Activated CD4-positive, alpha-beta T cell treated with anti-CD3 and anti-CD28 coated beads for 36 hours (primary cell): ENCODE measurements at regions not wholly inside any gene's neighbourhood (a gene's known extent, or its start where the extent isn't known, plus 50 kb on each side); places are given as distances from the start of the nearest gene placed in this dataset.

ENCODE experiments used
- ATAC-seq: fragments of 200-7000 bp; cut with Tn5 transposase; one replicate; pipeline ENCODE4 v1.10.0; 2021; ENCODE audit warnings: mild to moderate bottlenecking, moderate library complexity
- CTCF ChIA-PET: fragments of 350-600 bp; sonication (Branson Sonifier 250); formaldehyde crosslinking; loops from one replicate; lab custom pipeline; 2021; ENCODE audit warnings: antibody characterized with exemption; lab: Charles Lee
- POLR2A ChIA-PET: fragments of 350-600 bp; sonication (Branson Sonifier 250); formaldehyde crosslinking; loops from one replicate; lab custom pipeline; 2021; ENCODE audit warnings: antibody characterized with exemption, inconsistent platforms; lab: Charles Lee
- DNase-seq: peaks from one replicate; pipeline ENCODE4 v3.0.0-alpha.2; 2020
- H3K27ac Mint-ChIP-seq: one replicate; pipeline ENCODE4 v1.8.0; 2021; ENCODE audit warnings: mixed read lengths
- H3K27me3 Mint-ChIP-seq: one replicate; pipeline ENCODE4 v1.8.0; 2021; ENCODE audit warnings: mixed read lengths
- H3K36me3 Mint-ChIP-seq: one replicate; pipeline ENCODE4 v1.8.0; 2021; ENCODE audit warnings: low read depth, mixed read lengths
- H3K4me1 Mint-ChIP-seq: one replicate; pipeline ENCODE4 v1.8.0; 2021; ENCODE audit warnings: mixed read lengths
- H3K4me3 Mint-ChIP-seq: one replicate; pipeline ENCODE4 v1.8.0; 2021; ENCODE audit warnings: mild to moderate bottlenecking, moderate library complexity, mixed read lengths
- H3K9me3 Mint-ChIP-seq: one replicate; pipeline ENCODE4 v1.8.0; 2021; ENCODE audit warnings: low read depth, mixed read lengths
- intact Hi-C, 2 experiments: fragments of 100-400 bp; cut with DNase I in 1 of 2; cut with micrococcal nuclease in 1 of 2; formaldehyde crosslinking; loops; one replicate each; pipeline versions ENCODE4 v1.14.2 to v1.15.1; 2022 to 2024; cut with DNase I, micrococcal nuclease

- intact Hi-C loops: no loop called here
- no peak for DNase-seq
- H3K36me3 Mint-ChIP-seq: no peaks in the 10 kb centered on the region
- POLR2A ChIA-PET: no interaction called here
- H3K4me3 Mint-ChIP-seq: no peak overlapping the region
- H3K4me1 Mint-ChIP-seq: no peaks in the 10 kb centered on the region
- H3K27me3 Mint-ChIP-seq: no peaks in the 10 kb centered on the region
- no peak for ATAC-seq
- CTCF ChIA-PET: no interaction called here
- H3K27ac Mint-ChIP-seq: no peak overlapping the region
- peaks cover 2% of the 10 kb centered on the region for H3K9me3 Mint-ChIP-seq
These were observed 193.2 kb upstream of the AKR1E2 start for GRCh38 chr10:4632757-4633156.

- intact Hi-C loops: no loop called here
- H3K9me3 Mint-ChIP-seq: peaks cover 14% of the 10 kb centered on the region
- ChIA-PET POLR2A (no interaction called here), CTCF (interaction anchor here (0.6 kb wide), 1 partner anchor 584 kb away, joined by 3 read pairs; no protein-coding TSS in a partner anchor)
- H3K36me3 Mint-ChIP-seq: no peaks in the 10 kb centered on the region
- no peaks in the 10 kb centered on the region for H3K4me1 Mint-ChIP-seq
- ATAC-seq: no peak
- no peak for DNase-seq
- H3K27ac Mint-ChIP-seq: no peak overlapping the region
- no peak overlapping the region for H3K4me3 Mint-ChIP-seq
- H3K27me3 Mint-ChIP-seq: peaks cover 6% of the 10 kb centered on the region
These were observed 199.1 kb upstream of the AKR1E2 start for GRCh38 chr10:4626919-4627318.

DNA sequence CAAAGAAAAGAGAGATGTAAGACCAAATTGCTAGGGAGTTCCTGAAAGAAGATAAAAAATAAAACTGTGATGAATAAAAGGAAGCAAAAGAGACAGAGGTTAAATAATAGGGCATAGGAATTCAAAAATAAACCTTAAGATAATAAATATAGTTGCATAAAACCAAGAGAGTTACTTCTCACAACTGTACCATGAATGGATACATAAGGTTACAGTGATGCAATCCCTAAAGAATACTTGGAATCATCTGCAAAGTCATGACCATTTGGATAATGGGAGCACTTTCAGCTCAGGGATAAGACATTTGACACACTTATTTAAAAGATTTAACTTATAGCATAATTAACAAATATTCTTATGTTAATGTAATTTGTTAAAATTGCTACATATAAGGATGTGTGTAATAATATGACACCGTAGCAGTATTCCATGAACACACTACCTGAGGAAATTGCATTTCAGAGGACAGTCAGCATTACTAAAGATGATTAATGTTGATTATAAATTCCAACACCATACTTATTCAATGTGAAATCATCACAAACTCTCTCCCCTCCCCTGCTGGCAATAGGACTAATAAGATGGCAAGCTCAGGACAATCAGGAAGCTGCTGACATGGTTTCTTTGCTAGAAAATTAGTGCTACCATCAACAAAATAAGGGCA lies 202.1 kb upstream of the AKR1E2 start:
- Mint-ChIP-seq H3K36me3 (no peaks in the 10 kb centered on the region), H3K9me3 (peaks cover 14% of the 10 kb centered on the region), H3K4me3 (no peak overlapping the region), H3K27ac (no peak overlapping the region), H3K27me3 (peaks cover 8% of the 10 kb centered on the region), H3K4me1 (no peaks in the 10 kb centered on the region)
- intact Hi-C loops: no loop called here
- DNase-seq: no peak
- POLR2A ChIA-PET: interaction anchor here (0.7 kb wide), 1 partner anchor 138 kb away, joined by 3 read pairs; no protein-coding TSS in a partner anchor
- CTCF ChIA-PET: interaction anchor here (0.6 kb wide), 2 partner anchors 15 to 159 kb away, joined by 3 read pairs; no protein-coding TSS in a partner anchor
- ATAC-seq: no peak

DNA sequence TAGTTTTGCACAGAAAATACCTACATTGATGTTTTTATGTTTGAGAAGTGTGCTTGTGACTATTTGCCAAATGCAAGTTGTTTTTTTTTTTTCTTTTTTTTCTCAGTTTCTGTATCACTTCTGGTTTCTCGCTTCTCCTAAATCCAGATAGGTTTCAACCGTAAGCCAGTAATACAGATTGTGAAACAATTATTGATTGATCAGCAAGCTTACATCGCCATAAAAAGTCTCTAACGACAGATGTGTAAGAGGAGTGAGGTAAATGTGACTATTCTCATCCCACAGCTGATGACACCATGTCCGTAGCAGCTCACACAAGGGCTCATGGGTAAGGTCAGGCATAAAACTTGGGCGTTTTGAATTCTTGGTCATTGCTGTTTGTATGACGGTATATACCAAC lies 202.8 kb upstream of the AKR1E2 start:
- intact Hi-C loops: no loop called here
- no peaks in the 10 kb centered on the region for H3K4me1 Mint-ChIP-seq

GRCh38 chr10:4622384-4622783 lies 203.6 kb upstream of the AKR1E2 start:
- Mint-ChIP-seq H3K4me3 (no peak overlapping the region), H3K27ac (no peak overlapping the region), H3K4me1 (no peaks in the 10 kb centered on the region), H3K27me3 (peaks cover 9% of the 10 kb centered on the region), H3K9me3 (peaks cover 10% of the 10 kb centered on the region), H3K36me3 (no peaks in the 10 kb centered on the region)
- POLR2A ChIA-PET: no interaction called here
- CTCF ChIA-PET: interaction anchor here (0.5 kb wide), 1 partner anchor 1429 kb away, joined by 3 read pairs; no protein-coding TSS in a partner anchor
- DNase-seq (no peak), ATAC-seq (no peak)
- intact Hi-C loops: no loop called here

More for the DNA sequence above, 202.8 kb upstream of the AKR1E2 start:
- H3K9me3 Mint-ChIP-seq: peaks cover 14% of the 10 kb centered on the region
- ATAC-seq (no peak), DNase-seq (no peak)
- H3K27me3 Mint-ChIP-seq: peaks cover 8% of the 10 kb centered on the region
- no peak overlapping the region for H3K4me3 Mint-ChIP-seq
- H3K27ac Mint-ChIP-seq: no peak overlapping the region
- CTCF ChIA-PET: no interaction called here
- POLR2A ChIA-PET: no interaction called here
- H3K36me3 Mint-ChIP-seq: no peaks in the 10 kb centered on the region

DNA sequence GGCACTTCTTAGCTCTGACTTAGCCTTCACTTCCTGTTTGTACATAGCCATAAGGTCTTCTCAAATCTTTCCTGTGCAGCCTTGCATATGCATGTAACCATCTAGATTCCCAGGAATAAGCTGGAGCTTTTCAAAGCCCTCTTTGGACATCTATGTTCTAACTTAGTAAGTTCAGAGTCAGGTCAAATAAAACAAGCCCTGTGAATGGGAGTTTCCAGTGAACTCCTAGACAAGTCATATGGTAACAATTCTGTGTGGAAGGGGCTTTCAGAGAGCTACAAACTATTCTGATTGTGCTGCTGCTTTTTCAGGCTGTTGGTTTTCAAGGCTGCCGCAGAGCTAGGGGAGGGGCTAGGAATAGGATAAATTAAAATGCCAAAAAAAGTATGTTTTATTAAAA lies 208.4 kb upstream of the AKR1E2 start:
- H3K9me3 Mint-ChIP-seq: peaks cover 16% of the 10 kb centered on the region
- ATAC-seq (no peak), DNase-seq (no peak)
- ChIA-PET POLR2A (no interaction called here), CTCF (interaction anchor here (1.1 kb wide), 1 partner anchor 418 kb away, joined by 4 read pairs; no protein-coding TSS in a partner anchor)
- H3K4me3 Mint-ChIP-seq: no peak overlapping the region
- no peak overlapping the region for H3K27ac Mint-ChIP-seq
- H3K36me3 Mint-ChIP-seq: no peaks in the 10 kb centered on the region
- no peaks in the 10 kb centered on the region for H3K4me1 Mint-ChIP-seq
- H3K27me3 Mint-ChIP-seq: peaks cover 5% of the 10 kb centered on the region
- intact Hi-C loops: no loop called here

DNA sequence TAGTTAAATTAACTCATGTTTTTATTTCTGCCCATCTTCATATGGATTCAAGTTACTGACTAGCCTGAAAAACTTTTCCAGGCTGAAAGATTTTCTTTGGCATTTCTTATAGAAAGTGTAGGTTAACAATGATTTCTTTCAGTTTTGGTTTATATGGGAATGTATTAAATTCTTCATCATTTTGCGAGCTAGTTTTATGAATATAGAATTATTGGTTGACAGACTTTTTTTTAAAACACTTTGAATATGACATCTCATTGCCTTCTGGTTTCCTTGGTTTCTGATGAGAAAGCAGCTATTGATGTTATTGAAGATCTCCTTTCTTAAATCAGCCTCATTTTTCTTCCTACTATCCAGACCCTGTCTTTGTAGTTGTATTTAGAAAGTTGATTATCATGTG lies 211.0 kb upstream of the AKR1E2 start:
- Mint-ChIP-seq H3K27me3 (peaks cover 8% of the 10 kb centered on the region), H3K36me3 (no peaks in the 10 kb centered on the region), H3K4me3 (no peak overlapping the region), H3K27ac (no peak overlapping the region), H3K9me3 (peaks cover 16% of the 10 kb centered on the region), H3K4me1 (no peaks in the 10 kb centered on the region)
- POLR2A ChIA-PET: no interaction called here
- DNase-seq (no peak), ATAC-seq (no peak)
- CTCF ChIA-PET: interaction anchor here (0.6 kb wide), 1 partner anchor 48 kb away, joined by 3 read pairs; no protein-coding TSS in a partner anchor
- intact Hi-C loops: no loop called here

GRCh38 chr10:4609251-4609650 lies 216.8 kb upstream of the AKR1E2 start:
- ATAC-seq (no peak), DNase-seq (no peak)
- Mint-ChIP-seq H3K4me1 (no peaks in the 10 kb centered on the region), H3K4me3 (no peak overlapping the region), H3K27ac (no peak overlapping the region), H3K27me3 (peaks cover 2% of the 10 kb centered on the region), H3K9me3 (peaks cover 1% of the 10 kb centered on the region), H3K36me3 (no peaks in the 10 kb centered on the region)
- CTCF ChIA-PET: no interaction called here
- intact Hi-C loops: no loop called here
- POLR2A ChIA-PET: no interaction called here

DNA sequence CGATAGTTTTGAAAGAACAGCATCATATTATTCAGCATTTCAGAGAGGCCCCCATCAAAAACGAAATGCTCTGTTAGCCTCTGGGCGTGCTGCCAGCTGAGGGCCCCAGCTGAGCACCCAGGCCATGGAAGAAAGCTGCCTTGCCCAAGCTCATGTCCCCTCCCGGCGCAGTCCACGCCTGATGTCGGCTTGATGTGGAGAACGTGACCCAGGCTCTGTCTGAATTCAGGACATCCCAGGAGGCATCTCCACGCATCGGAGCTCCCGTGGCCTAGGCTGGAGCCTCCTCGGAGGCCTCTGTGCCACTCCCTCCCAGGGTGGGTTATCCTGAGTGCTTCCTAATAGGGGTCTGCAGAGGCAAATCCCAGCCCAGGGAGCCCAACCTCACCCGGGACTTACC lies 218.3 kb upstream of the AKR1E2 start:
- no peak for ATAC-seq
- ChIA-PET CTCF (no interaction called here), POLR2A (no interaction called here)
- Mint-ChIP-seq H3K27me3 (peaks cover 2% of the 10 kb centered on the region), H3K4me1 (no peaks in the 10 kb centered on the region), H3K36me3 (no peaks in the 10 kb centered on the region), H3K9me3 (no peaks in the 10 kb centered on the region), H3K27ac (no peak overlapping the region), H3K4me3 (no peak overlapping the region)
- intact Hi-C loops: no loop called here
- DNase-seq: no peak

DNA sequence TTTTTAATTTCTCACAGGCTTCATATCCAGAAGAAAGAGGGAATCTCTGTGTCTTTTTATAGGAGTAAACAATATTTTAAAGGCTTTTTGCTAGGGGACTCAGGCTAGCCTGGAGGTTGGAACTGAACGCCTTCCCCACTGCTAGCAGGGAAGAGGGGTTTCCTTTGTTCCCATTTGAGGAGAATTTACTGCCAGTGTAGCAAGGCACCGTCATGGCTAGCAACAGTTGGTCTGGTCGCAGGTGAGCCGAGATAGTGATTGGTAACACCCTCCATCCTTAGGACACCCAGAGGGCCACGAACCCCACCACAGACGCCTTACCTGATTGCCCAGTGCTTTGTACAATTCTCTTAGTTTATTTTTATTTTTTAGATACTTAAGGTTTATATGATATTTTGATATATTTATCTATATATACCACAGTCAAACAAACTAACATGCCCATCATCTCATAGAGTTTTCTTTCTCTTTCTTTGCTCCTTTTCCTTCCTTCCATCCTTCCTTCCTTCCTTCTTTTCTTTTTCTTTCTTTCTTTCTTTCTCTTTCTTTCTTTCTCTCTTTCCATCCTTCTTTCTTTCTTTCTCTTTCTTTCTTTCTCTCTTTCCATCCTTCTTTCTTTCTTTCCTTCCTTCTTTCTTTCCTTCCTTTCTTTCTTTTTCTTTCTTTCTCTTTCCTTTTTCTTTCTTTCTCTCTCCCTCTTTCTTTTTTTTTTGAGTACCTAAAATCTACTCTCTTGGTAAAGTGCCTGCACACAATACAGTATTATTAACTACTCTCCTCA lies 219.0 kb upstream of the AKR1E2 start:
- peaks cover 2% of the 10 kb centered on the region for H3K27me3 Mint-ChIP-seq
- intact Hi-C loops: no loop called here
- no peaks in the 10 kb centered on the region for H3K9me3 Mint-ChIP-seq
- H3K4me1 Mint-ChIP-seq: no peaks in the 10 kb centered on the region
- ChIA-PET POLR2A (no interaction called here), CTCF (no interaction called here)
- no peak for DNase-seq
- no peak overlapping the region for H3K4me3 Mint-ChIP-seq
- ATAC-seq: no peak
- no peaks in the 10 kb centered on the region for H3K36me3 Mint-ChIP-seq
- H3K27ac Mint-ChIP-seq: no peak overlapping the region

GRCh38 chr10:4602764-4603491 lies 223.1 kb upstream of the AKR1E2 start:
- Mint-ChIP-seq H3K4me3 (no peak overlapping the region), H3K36me3 (no peaks in the 10 kb centered on the region), H3K9me3 (no peaks in the 10 kb centered on the region), H3K4me1 (no peaks in the 10 kb centered on the region), H3K27ac (no peak overlapping the region), H3K27me3 (no peaks in the 10 kb centered on the region)
- ATAC-seq: no peak
- DNase-seq: no peak
- CTCF ChIA-PET: interaction anchor here (0.6 kb wide), 1 partner anchor 291 kb away, joined by 3 read pairs; no protein-coding TSS in a partner anchor
- intact Hi-C loops: no loop called here
- POLR2A ChIA-PET: no interaction called here
